GM18505 (cell line): ENCODE measurements at regions not wholly inside any gene's neighbourhood (a gene's known extent, or its start where the extent isn't known, plus 50 kb on each side); places are given as distances from the start of the nearest gene placed in this dataset.
"Not testable (repeated sequence)": the region's sequence is repeated elsewhere in the genome, so short reads cannot be mapped to it uniquely, and the experiment has no call there.

Experiments
- ATAC-seq: cut with Tn5 transposase; IDR thresholded peaks from one replicate; pipeline ENCODE4 v1.9.1; 2021; ENCODE audit not compliant: unreplicated experiment
- POLR2A ChIP-seq: IDR thresholded peaks from 4 replicates; pipeline ENCODE4 v1.6.1; 2011; ENCODE audit warnings: borderline replicate concordance; ENCODE audit not compliant: insufficient read depth, insufficient read length; ENCODE audit errors: extremely low read depth

- TF ChIP-seq POLR2A = no peak
- ATAC-seq = no peak
These were observed 210.3 kb upstream of the TNC start for GRCh38 chr9:115328228-115328627.

- ATAC-seq = no peak
- no peak for TF ChIP-seq POLR2A
These were observed 210.7 kb upstream of the TNC start for GRCh38 chr9:115328677-115329076.

- no peak for ATAC-seq
- TF ChIP-seq POLR2A = no peak
These were observed 215.5 kb upstream of the TNC start for GRCh38 chr9:115333277-115334070.

- no peak for ATAC-seq
These were observed 217.5 kb upstream of the TNC start for GRCh38 chr9:115335439-115335838.

GRCh38 chr9:115340314-115340713 is 222.4 kb upstream of the TNC start:
- TF ChIP-seq POLR2A = no peak
- no peak for ATAC-seq

More at GRCh38 chr9:115335439-115335838, 217.5 kb upstream of the TNC start:
- TF ChIP-seq POLR2A = no peak

- ATAC-seq = no peak
- TF ChIP-seq POLR2A = no peak
These were observed 223.5 kb upstream of the TNC start for GRCh38 chr9:115341426-115341825.

GRCh38 chr9:115347776-115348175 is 229.8 kb upstream of the TNC start:
- not testable (repeated sequence) for ATAC-seq

- not testable (repeated sequence) for ATAC-seq
These were observed 231.0 kb upstream of the TNC start for GRCh38 chr9:115348936-115349335.

- ATAC-seq = no peak
- no peak for TF ChIP-seq POLR2A
These were observed 231.6 kb upstream of the TNC start for GRCh38 chr9:115349542-115349941.

GRCh38 chr9:115350548-115350947 is 232.6 kb upstream of the TNC start:
- no peak for ATAC-seq
- TF ChIP-seq POLR2A = no peak

- TF ChIP-seq POLR2A = no peak
- no peak for ATAC-seq
These were observed 235.7 kb upstream of the TNC start for GRCh38 chr9:115353681-115354080.

- no peak for TF ChIP-seq POLR2A
These were observed 239.9 kb upstream of the TNC start for GRCh38 chr9:115357821-115358220.

GRCh38 chr9:115359017-115359780 is 241.2 kb upstream of the TNC start:
- ATAC-seq = no peak
- TF ChIP-seq POLR2A = no peak

More at GRCh38 chr9:115357821-115358220, 239.9 kb upstream of the TNC start:
- ATAC-seq = no peak

GRCh38 chr9:115360122-115360521 is 242.2 kb upstream of the TNC start:
- ATAC-seq = no peak
- no peak for TF ChIP-seq POLR2A
